Sigmoid colon (tissue), 6 donors: ENCODE measurements at regions not wholly inside any gene's neighbourhood (a gene's known extent, or its start where the extent isn't known, plus 50 kb on each side); places are given as distances from the start of the nearest gene placed in this dataset.

ENCODE experiments used
- DNase-seq: peaks from one replicate; pipeline ENCODE4 v3.0.0-alpha.2; 2019
- H3K27ac ChIP-seq, 4 donors: fragments of 200-600 bp; sonication (generic); one replicate each; pipeline ENCODE4 v1.5.1; 2016 to 2019; ENCODE audit warnings: mild to moderate bottlenecking in 1 of 4
- H3K27me3 ChIP-seq, 3 donors: fragments of 200-600 bp; sonication (generic); one replicate each; pipeline ENCODE4 v1.5.1; 2019; ENCODE audit warnings: mild to moderate bottlenecking in 1 of 3
- H3K36me3 ChIP-seq, 4 donors: fragments of 200-600 bp; sonication (generic); one replicate each; pipeline ENCODE4 v1.5.1; 2016 to 2019
- H3K4me1 ChIP-seq, 4 donors: fragments of 200-600 bp; sonication (generic); one replicate each; pipeline ENCODE4 v1.5.1; 2017 to 2019
- H3K4me3 ChIP-seq, 4 donors: fragments of 200-600 bp; sonication (generic); one replicate each; pipeline ENCODE4 v1.5.1; 2017 to 2019; ENCODE audit warnings: mild to moderate bottlenecking in 2 of 4, moderate library complexity in 1 of 4
- H3K9me3 ChIP-seq, 4 donors: fragments of 200-600 bp in 3 of 4; sonication (generic) in 3 of 4; one replicate each; pipeline versions ENCODE4 v1.5.1 to v1.6.1; 2013 to 2019
- EP300 ChIP-seq, 4 donors: sonication (generic); formaldehyde crosslinking; IDR thresholded peaks; one replicate each; pipeline ENCODE4 v1.6.1; 2017; ENCODE audit warnings: antibody characterized with exemption in 4 of 4
- POLR2A ChIP-seq, 2 donors: fragments of 450-650 bp; IDR thresholded peaks; one replicate each; pipeline ENCODE4 v1.6.1; 2016; ENCODE audit warnings: antibody characterized with exemption in 2 of 2, mild to moderate bottlenecking in 2 of 2, moderate library complexity in 2 of 2
- POLR2AphosphoS5 ChIP-seq, 4 donors: sonication (generic); formaldehyde crosslinking; IDR thresholded peaks; one replicate each; pipeline ENCODE4 v1.6.1; 2017; ENCODE audit warnings: antibody characterized with exemption in 4 of 4
- WGBS, 2 donors: extraction: QIAGEN DNeasy Blood & Tissue Kit; methylation state at CpG; one replicate each; pipeline ENCODE4 v1.1.7; 2013; 5-methylcytosine and 5-hydroxymethylcytosine counted together
- intact Hi-C: fragments of 100-400 bp; cut with DNase I; formaldehyde crosslinking; loops from one replicate; pipeline ENCODE4 v1.15.1; 2023
- TF ChIP-seq, protein P1 (sequence below), 4 experiments: fragments of 450-650 bp in 3 of 4; fragments of 200-600 bp in 1 of 4; IDR thresholded peaks; one replicate each; pipeline ENCODE4 v1.5.1; 2016 to 2019; ENCODE audit warnings: antibody characterized with exemption in 4 of 4, mild to moderate bottlenecking in 3 of 4, moderate library complexity in 2 of 4
- donor health status: healthy with polysubstance abuse.
- donor health status: healthy.

DNA sequence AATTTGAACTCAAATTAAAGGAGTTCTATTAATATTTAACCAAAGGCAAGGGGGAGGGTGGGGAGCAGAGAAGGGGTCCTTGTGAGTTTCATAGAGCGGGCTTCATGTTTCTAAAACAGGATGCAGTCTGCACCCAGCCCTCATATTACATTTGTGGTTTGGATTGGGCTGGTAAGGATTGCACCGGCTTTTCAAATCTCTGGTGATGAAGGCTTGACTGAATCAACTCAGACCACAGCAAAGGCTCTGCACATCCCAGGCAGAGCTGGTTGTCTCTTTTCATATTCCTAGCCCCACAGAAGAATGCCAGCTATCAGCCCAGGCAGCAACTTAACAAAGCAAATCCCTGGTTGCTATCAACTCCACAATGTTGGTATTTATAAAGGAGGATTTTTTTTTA lies 1221.4 kb downstream of the VRK1 start:
- Histone ChIP-seq H3K4me1 (no peaks in the 10 kb centered on the region), H3K4me3 (no peak overlapping the region), H3K9me3 (no peaks in the 10 kb centered on the region), H3K36me3 (no peaks in the 10 kb centered on the region), H3K27ac (no peak overlapping the region), H3K27me3 (no peaks in the 10 kb centered on the region)
- TF ChIP-seq EP300 (IDR thresholded peaks at IDR 0.05) (no peak), POLR2A (IDR thresholded peaks at IDR 0.05) (no peak), POLR2AphosphoS5 (IDR thresholded peaks at IDR 0.05) (no peak)
- TF ChIP-seq, protein P1, sequence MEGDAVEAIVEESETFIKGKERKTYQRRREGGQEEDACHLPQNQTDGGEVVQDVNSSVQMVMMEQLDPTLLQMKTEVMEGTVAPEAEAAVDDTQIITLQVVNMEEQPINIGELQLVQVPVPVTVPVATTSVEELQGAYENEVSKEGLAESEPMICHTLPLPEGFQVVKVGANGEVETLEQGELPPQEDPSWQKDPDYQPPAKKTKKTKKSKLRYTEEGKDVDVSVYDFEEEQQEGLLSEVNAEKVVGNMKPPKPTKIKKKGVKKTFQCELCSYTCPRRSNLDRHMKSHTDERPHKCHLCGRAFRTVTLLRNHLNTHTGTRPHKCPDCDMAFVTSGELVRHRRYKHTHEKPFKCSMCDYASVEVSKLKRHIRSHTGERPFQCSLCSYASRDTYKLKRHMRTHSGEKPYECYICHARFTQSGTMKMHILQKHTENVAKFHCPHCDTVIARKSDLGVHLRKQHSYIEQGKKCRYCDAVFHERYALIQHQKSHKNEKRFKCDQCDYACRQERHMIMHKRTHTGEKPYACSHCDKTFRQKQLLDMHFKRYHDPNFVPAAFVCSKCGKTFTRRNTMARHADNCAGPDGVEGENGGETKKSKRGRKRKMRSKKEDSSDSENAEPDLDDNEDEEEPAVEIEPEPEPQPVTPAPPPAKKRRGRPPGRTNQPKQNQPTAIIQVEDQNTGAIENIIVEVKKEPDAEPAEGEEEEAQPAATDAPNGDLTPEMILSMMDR (IDR thresholded peaks at IDR 0.05) = no peak
- 68 to 76% methylated on average over 2 of the region's 2 CpGs for WGBS, 2 donors
- intact Hi-C loops = no loop called here
- DNase-seq = no peak

GRCh38 chr14:98022541-98023520 lies 1225.6 kb downstream of the VRK1 start:
- no peaks in the 10 kb centered on the region for H3K36me3 ChIP-seq
- intact Hi-C loops = no loop called here
- H3K9me3 ChIP-seq = no peaks in the 10 kb centered on the region
- DNase-seq = no peak
- no peaks in the 10 kb centered on the region for H3K27me3 ChIP-seq
- WGBS, 2 donors = 60% methylated on average over 11 of the region's 11 CpGs
- H3K27ac ChIP-seq = no peak overlapping the region
- no peak overlapping the region for H3K4me3 ChIP-seq
- no peaks in the 10 kb centered on the region for H3K4me1 ChIP-seq
- no peak for TF ChIP-seq EP300 (IDR thresholded peaks at IDR 0.05)
- no peak for TF ChIP-seq POLR2A (IDR thresholded peaks at IDR 0.05)
- TF ChIP-seq, protein P1 (IDR thresholded peaks at IDR 0.05) = no peak
- no peak for TF ChIP-seq POLR2AphosphoS5 (IDR thresholded peaks at IDR 0.05)

- intact Hi-C loops = no loop called here
- WGBS, 2 donors = 91 to 93% methylated on average over 6 of the region's 6 CpGs
- DNase-seq = no peak
Observed at GRCh38 chr14:98028162-98028561, 1231.0 kb downstream of the VRK1 start.

DNA sequence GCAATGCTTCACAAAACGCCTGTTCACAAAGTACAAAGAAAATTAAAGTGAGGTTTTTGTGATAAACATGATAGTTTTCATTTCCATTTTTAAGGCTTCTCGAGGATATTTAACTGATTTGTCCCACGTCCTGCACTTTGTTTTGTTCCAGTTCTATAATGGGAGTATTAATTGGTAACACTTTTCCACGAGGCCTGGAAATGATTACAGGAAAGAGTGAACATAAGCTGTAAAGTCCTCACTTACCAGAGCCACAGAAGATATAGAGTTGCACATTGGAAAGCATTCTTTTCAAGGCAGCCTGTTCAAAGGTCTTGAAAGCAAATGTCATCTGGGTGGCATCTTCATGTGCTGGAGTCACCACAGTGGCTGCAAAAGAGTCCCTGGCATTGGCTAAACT lies 1236.6 kb downstream of the BCL11B start:
- no peaks in the 10 kb centered on the region for H3K36me3 ChIP-seq
- no peak for DNase-seq
- TF ChIP-seq POLR2AphosphoS5 (IDR thresholded peaks at IDR 0.05) = no peak
- no peak for TF ChIP-seq POLR2A (IDR thresholded peaks at IDR 0.05)
- TF ChIP-seq, protein P1 (IDR thresholded peaks at IDR 0.05) = no peak
- no peak for TF ChIP-seq EP300 (IDR thresholded peaks at IDR 0.05)
- no peaks in the 10 kb centered on the region for H3K27me3 ChIP-seq
- H3K4me3 ChIP-seq = no peak overlapping the region
- H3K4me1 ChIP-seq = no peaks in the 10 kb centered on the region
- peaks cover 0 to 2% (median 0%) of the 10 kb centered on the region in 4 donors for H3K9me3 ChIP-seq
- 64 to 78% methylated on average over 4 of the region's 4 CpGs for WGBS, 2 donors
- H3K27ac ChIP-seq = no peak overlapping the region
- intact Hi-C loops = no loop called here

More at GRCh38 chr14:98028162-98028561, 1231.0 kb downstream of the VRK1 start:
- peaks cover 0 to 2% (median 0%) of the 10 kb centered on the region in 4 donors for H3K9me3 ChIP-seq
- H3K36me3 ChIP-seq = no peaks in the 10 kb centered on the region
- no peaks in the 10 kb centered on the region for H3K4me1 ChIP-seq
- no peaks in the 10 kb centered on the region for H3K27me3 ChIP-seq
- TF ChIP-seq POLR2AphosphoS5 (IDR thresholded peaks at IDR 0.05) (no peak), EP300 (IDR thresholded peaks at IDR 0.05) (no peak), POLR2A (IDR thresholded peaks at IDR 0.05) (no peak)
- TF ChIP-seq, protein P1 (IDR thresholded peaks at IDR 0.05) = no peak
- H3K27ac ChIP-seq = no peak overlapping the region
- no peak overlapping the region for H3K4me3 ChIP-seq
